OCI-LY7 (cell line): ENCODE measurements at regions not wholly inside any gene's neighbourhood (a gene's known extent, or its start where the extent isn't known, plus 50 kb on each side); places are given as distances from the start of the nearest gene placed in this dataset.

Source experiments
- EZH2phosphoT487 ChIP-seq: fragments of 200-600 bp; sonication (generic); IDR thresholded peaks from 2 replicates; pipeline ENCODE4 v1.6.1; 2018; ENCODE audit warnings: low read depth, borderline replicate concordance, mild to moderate bottlenecking, mixed run types, antibody characterized with exemption, low read length, moderate library complexity, mixed read lengths
- TF ChIP-seq, protein P1 (sequence below): fragments of 200-600 bp; sonication (generic); conservative IDR thresholded peaks from 2 replicates; pipeline ENCODE4 v1.5.1; 2014; ENCODE audit warnings: mild to moderate bottlenecking, antibody characterized with exemption, low read length, moderate library complexity, mixed read lengths

DNA sequence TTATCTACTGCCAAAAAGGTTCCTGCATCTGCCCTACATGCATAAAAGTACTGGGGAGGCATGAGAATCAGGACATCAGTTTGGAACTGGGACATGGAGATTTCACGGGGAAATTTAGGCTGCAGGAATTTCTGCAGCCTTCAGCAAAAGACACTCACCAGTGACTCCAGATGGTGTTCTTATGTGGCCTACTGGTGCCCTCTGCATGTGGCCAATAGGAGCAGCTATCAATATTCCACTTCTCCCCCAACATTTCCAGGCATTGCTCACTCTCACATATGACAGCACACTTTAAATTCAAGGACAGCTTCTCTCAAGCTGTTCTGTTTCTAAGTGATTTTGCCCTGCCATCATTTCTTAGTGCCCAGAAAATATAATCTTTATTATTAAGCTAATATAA lies 570.5 kb upstream of the ARGLU1 start:
- TF ChIP-seq, protein P1, sequence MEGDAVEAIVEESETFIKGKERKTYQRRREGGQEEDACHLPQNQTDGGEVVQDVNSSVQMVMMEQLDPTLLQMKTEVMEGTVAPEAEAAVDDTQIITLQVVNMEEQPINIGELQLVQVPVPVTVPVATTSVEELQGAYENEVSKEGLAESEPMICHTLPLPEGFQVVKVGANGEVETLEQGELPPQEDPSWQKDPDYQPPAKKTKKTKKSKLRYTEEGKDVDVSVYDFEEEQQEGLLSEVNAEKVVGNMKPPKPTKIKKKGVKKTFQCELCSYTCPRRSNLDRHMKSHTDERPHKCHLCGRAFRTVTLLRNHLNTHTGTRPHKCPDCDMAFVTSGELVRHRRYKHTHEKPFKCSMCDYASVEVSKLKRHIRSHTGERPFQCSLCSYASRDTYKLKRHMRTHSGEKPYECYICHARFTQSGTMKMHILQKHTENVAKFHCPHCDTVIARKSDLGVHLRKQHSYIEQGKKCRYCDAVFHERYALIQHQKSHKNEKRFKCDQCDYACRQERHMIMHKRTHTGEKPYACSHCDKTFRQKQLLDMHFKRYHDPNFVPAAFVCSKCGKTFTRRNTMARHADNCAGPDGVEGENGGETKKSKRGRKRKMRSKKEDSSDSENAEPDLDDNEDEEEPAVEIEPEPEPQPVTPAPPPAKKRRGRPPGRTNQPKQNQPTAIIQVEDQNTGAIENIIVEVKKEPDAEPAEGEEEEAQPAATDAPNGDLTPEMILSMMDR = no peak
- TF ChIP-seq EZH2phosphoT487 = no peak
